ENCODE measurements at regions not wholly inside any gene's neighbourhood (a gene's known extent, or its start where the extent isn't known, plus 50 kb on each side); places are given as distances from the start of the nearest gene placed in this dataset.

- 76% methylated on average over 9 of the region's 15 CpGs for WGBS (ENCODE audit: insufficient coverage)
- no peak overlapping the region for H3K4me3 ChIP-seq (replicated peaks in 1 of 3; ENCODE audit: low read depth in 2 of 3, low read length in 3 of 3)
- no peaks in the 10 kb centered on the region for H4K20me1 ChIP-seq (ENCODE audit: insufficient read depth, low read length)
- no peak overlapping the region for H3K27ac ChIP-seq (ENCODE audit: low read depth in 1 of 2, low read length in 2 of 2)
- peak overlapping the region in 1 of 7 donors; percentile 25 for H3K27ac Mint-ChIP-seq
- no peak overlapping the region for H3K4me3 Mint-ChIP-seq
- intact Hi-C loops (cut with micrococcal nuclease), result no loop called here
- no peaks in the 10 kb centered on the region for H3K79me2 ChIP-seq (ENCODE audit: insufficient read depth, low read length)
- H3K27me3 ChIP-seq (ENCODE audit: control insufficient read depth in 2 of 2, insufficient read depth in 2 of 2, low read length in 2 of 2), result no peaks in the 10 kb centered on the region
- TF ChIP-seq CTCF (IDR thresholded peaks at IDR 0.05), result no peak
- H3K4me2 ChIP-seq (replicated peaks; ENCODE audit: extremely low read depth, low read length, poor library complexity, severe bottlenecking), result no peak overlapping the region
- peaks cover 0 to 5% of the 10 kb centered on the region in 2 donors for H3K4me1 ChIP-seq (ENCODE audit: control insufficient read depth in 1 of 2, insufficient read depth in 2 of 2, low read length in 2 of 2)
- peaks cover 15% of the 10 kb centered on the region for H3K4me1 Mint-ChIP-seq
- H3K36me3 Mint-ChIP-seq, result peaks cover 0 to 2% of the 10 kb centered on the region in 2 donors
- H2AFZ ChIP-seq (ENCODE audit: insufficient read depth, low read depth, low read length, poor library complexity, severe bottlenecking), result no peak overlapping the region
- H3K36me3 ChIP-seq (replicated peaks in 1 of 2; ENCODE audit: control insufficient read depth in 1 of 2, insufficient read depth in 2 of 2, low read length in 2 of 2), result no peaks in the 10 kb centered on the region
- peaks cover 0 to 3% (median 3%) of the 10 kb centered on the region in 3 donors for H3K27me3 Mint-ChIP-seq (ENCODE audit: low read depth in 3 of 3)
- H3K9me3 ChIP-seq (replicated peaks in 1 of 2; ENCODE audit: control insufficient read depth in 1 of 2, insufficient read depth in 1 of 2, low read length in 2 of 2), result no peaks in the 10 kb centered on the region
- H3K9me3 Mint-ChIP-seq, result peaks cover 0 to 3% (median 0%) of the 10 kb centered on the region in 7 donors
- no peak overlapping the region for H3K9ac ChIP-seq (ENCODE audit: insufficient read depth, low read length, poor library complexity, severe bottlenecking)
- no peak for DNase-seq
These were observed 221.2 kb upstream of the ANKRD55 start for GRCh38 chr5:56454219-56454862.

DNA sequence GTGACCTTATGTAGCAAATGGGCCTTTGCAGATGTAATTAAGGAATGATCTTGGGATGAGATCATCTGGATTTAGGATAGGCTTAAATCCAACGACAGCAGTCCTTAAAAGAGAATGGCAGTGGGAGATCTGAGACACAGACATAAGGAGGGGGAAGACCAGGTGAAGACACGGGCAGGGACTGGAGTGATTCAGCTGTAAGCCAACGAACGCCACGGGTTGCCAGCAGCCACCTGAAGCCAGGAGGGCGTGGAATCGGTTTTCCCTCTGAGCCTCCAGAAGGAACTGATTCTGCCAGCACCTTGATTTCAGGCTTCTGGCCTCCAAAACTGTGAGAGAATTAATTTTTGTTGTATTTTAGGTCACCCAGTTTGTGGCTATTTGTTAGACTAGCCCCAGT is 218.6 kb upstream of the ANKRD55 start:
- Histone ChIP-seq H2AFZ (ENCODE audit: insufficient read depth, low read depth, low read length, poor library complexity, severe bottlenecking) (no peak overlapping the region), H3K36me3 (replicated peaks in 1 of 2; ENCODE audit: control insufficient read depth in 1 of 2, insufficient read depth in 2 of 2, low read length in 2 of 2) (no peaks in the 10 kb centered on the region), H3K4me3 (replicated peaks in 1 of 3; ENCODE audit: low read depth in 2 of 3, low read length in 3 of 3) (no peak overlapping the region), H4K20me1 (ENCODE audit: insufficient read depth, low read length) (no peaks in the 10 kb centered on the region), H3K9ac (ENCODE audit: insufficient read depth, low read length, poor library complexity, severe bottlenecking) (no peak overlapping the region), H3K4me1 (ENCODE audit: control insufficient read depth in 1 of 2, insufficient read depth in 2 of 2, low read length in 2 of 2) (no peaks in the 10 kb centered on the region), H3K27ac (ENCODE audit: low read depth in 1 of 2, low read length in 2 of 2) (no peak overlapping the region), H3K9me3 (replicated peaks in 1 of 2; ENCODE audit: control insufficient read depth in 1 of 2, insufficient read depth in 1 of 2, low read length in 2 of 2) (no peaks in the 10 kb centered on the region), H3K4me2 (replicated peaks; ENCODE audit: extremely low read depth, low read length, poor library complexity, severe bottlenecking) (no peak overlapping the region), H3K79me2 (ENCODE audit: insufficient read depth, low read length) (no peaks in the 10 kb centered on the region), H3K27me3 (ENCODE audit: control insufficient read depth in 2 of 2, insufficient read depth in 2 of 2, low read length in 2 of 2) (no peaks in the 10 kb centered on the region)
- 95% methylated on average over 7 of the region's 7 CpGs for WGBS (ENCODE audit: insufficient coverage)
- H3K27ac Mint-ChIP-seq, result peak overlapping the region in 1 of 7 donors; percentile 75
- H3K36me3 Mint-ChIP-seq, result peaks cover 0 to 2% of the 10 kb centered on the region in 2 donors
- H3K9me3 Mint-ChIP-seq, result peaks cover 0 to 3% (median 0%) of the 10 kb centered on the region in 7 donors
- H3K4me1 Mint-ChIP-seq, result peaks cover 21% of the 10 kb centered on the region
- H3K4me3 Mint-ChIP-seq, result no peak overlapping the region
- H3K27me3 Mint-ChIP-seq (ENCODE audit: low read depth in 3 of 3), result peaks cover 0 to 3% (median 3%) of the 10 kb centered on the region in 3 donors
- no peak for TF ChIP-seq CTCF (IDR thresholded peaks at IDR 0.05)
- intact Hi-C loops (cut with micrococcal nuclease), result no loop called here
- no peak for DNase-seq
